Caco-2 (cell line): ENCODE measurements at regions not wholly inside any gene's neighbourhood (a gene's known extent, or its start where the extent isn't known, plus 50 kb on each side); places are given as distances from the start of the nearest gene placed in this dataset.

Experiments
- BruUV-seq: library from RNA; stranded (reverse); fragments of 400-500 nt; replicated peaks from 2 replicates; lab custom pipeline; 2021; lab: Mats Ljungman, UMichigan
- CTCF ChIA-PET: fragments of 300-600 bp; sonication (Branson Sonifier 250); formaldehyde crosslinking; loops from one replicate; lab custom pipeline; 2022; ENCODE audit warnings: antibody characterized with exemption; lab: Charles Lee
- POLR2A ChIA-PET: fragments of 300-600 bp; sonication (Branson Sonifier 250); formaldehyde crosslinking; loops from one replicate; lab custom pipeline; 2022; ENCODE audit warnings: antibody characterized with exemption; lab: Charles Lee
- DNase-seq, 2 experiments: peaks; one replicate each; pipeline versions ENCODE4 v3.0.0 to v3.0.0-alpha.2; 2020 to 2022
- H3K27me3 ChIP-seq: replicated peaks from 2 replicates; pipeline ENCODE4 v1.6.0; 2011; ENCODE audit warnings: low read length; ENCODE audit not compliant: control insufficient read depth, insufficient read depth
- H3K36me3 ChIP-seq: 2 replicates; pipeline ENCODE4 v1.5.1; 2011; ENCODE audit warnings: low read length; ENCODE audit not compliant: control insufficient read depth, insufficient read depth
- H3K4me1 ChIP-seq: fragments of 250-450 bp; sonication (Bioruptor Pico); 2 replicates; pipeline ENCODE4 v1.5.1; 2020; ENCODE audit warnings: mild to moderate bottlenecking
- H3K4me3 ChIP-seq: 2 replicates; pipeline ENCODE4 v1.5.1; 2011; ENCODE audit warnings: low read depth, mild to moderate bottlenecking, control low read depth, low read length
- H3K9me3 ChIP-seq: fragments of 250-450 bp; sonication (Bioruptor Pico); 2 replicates; pipeline ENCODE4 v1.5.1; 2020; ENCODE audit warnings: mild to moderate bottlenecking, moderate library complexity
- H3K27ac Mint-ChIP-seq: one replicate; pipeline ENCODE4 v1.8.0; 2022; ENCODE audit warnings: mixed read lengths; ENCODE audit not compliant: unreplicated experiment
- H3K27me3 Mint-ChIP-seq: one replicate; pipeline ENCODE4 v1.8.0; 2022; ENCODE audit warnings: mixed read lengths; ENCODE audit not compliant: insufficient read depth, unreplicated experiment
- H3K36me3 Mint-ChIP-seq: one replicate; pipeline ENCODE4 v1.8.0; 2022; ENCODE audit warnings: mild to moderate bottlenecking, mixed read lengths; ENCODE audit not compliant: insufficient read depth, unreplicated experiment
- H3K4me1 Mint-ChIP-seq: one replicate; pipeline ENCODE4 v1.8.0; 2022; ENCODE audit warnings: low read depth, mixed read lengths; ENCODE audit not compliant: unreplicated experiment
- H3K4me3 Mint-ChIP-seq: one replicate; pipeline ENCODE4 v1.8.0; 2022; ENCODE audit warnings: mild to moderate bottlenecking, moderate library complexity, mixed read lengths; ENCODE audit not compliant: unreplicated experiment
- H3K9me3 Mint-ChIP-seq: one replicate; pipeline ENCODE4 v1.8.0; 2022; ENCODE audit warnings: mixed read lengths; ENCODE audit not compliant: unreplicated experiment
- intact Hi-C: fragments of 100-400 bp; cut with micrococcal nuclease; formaldehyde crosslinking; loops from one replicate; pipeline ENCODE4 v1.10.0; 2022; ENCODE audit not compliant: unreplicated experiment
- TF ChIP-seq, protein P1 (sequence below), 2 experiments: fragments of 200-600 bp in 1 of 2; IDR thresholded peaks; 1 replicate in 1 of 2; 2 replicates in 1 of 2; pipeline versions ENCODE4 v1.5.1 to v1.8.0; 2011 to 2022; ENCODE audit warnings: antibody characterized with exemption in 1 of 2, control low read depth in 1 of 2, inconsistent platforms in 1 of 2, low read depth in 1 of 2, low read length in 1 of 2, mild to moderate bottlenecking in 1 of 2, moderate library complexity in 1 of 2; ENCODE audit not compliant: insufficient read depth in 1 of 2, severe bottlenecking in 1 of 2, unreplicated experiment in 1 of 2

DNA sequence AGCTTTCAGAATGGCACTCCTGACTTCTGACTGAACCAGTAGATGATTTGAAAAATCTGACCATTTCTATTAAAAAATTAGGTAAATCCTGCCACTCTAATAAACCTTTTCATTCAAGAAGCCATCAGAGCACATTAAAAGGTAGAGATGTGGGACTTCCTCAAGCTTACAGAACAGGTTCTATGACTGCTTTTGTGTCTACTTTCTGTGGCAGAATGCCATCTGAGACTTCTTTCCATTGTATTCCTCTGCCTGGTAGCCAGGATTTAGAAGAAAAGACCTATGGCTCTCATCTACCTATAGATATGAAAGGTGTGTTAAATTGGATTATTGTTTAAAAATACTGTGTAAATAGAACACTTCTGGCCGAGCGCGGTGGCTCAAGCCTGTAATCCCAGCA, 99.9 kb upstream of the NABP1 start:
- CTCF ChIA-PET = no interaction called here
- POLR2A ChIA-PET = no interaction called here

DNA sequence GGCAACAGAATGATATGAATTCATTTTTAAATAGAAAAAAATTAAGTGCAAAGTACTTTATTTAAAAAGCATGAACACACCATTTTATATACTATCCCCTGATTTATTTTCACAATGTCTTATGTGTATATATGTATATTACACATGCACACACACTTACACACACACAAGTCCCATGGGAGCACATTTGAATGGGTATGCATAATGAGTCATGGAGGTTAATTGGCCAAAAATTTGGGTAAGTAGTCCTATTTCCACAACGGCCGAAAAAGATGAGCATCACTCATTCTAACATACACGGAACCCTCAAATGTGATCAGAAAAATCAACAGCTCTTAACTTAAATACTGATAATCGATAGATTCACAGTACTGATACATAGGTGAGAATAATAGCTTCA, 97.4 kb upstream of the NABP1 start:
- ChIA-PET CTCF (interaction anchor here (1.1 kb wide), 1 partner anchor 10 kb away, joined by 3 read pairs; no protein-coding TSS in a partner anchor), POLR2A (no interaction called here)
- H3K4me3 Mint-ChIP-seq = no peak overlapping the region
- Histone ChIP-seq H3K4me1 (peaks cover 40% of the 10 kb centered on the region), H3K27me3 (no peaks in the 10 kb centered on the region), H3K36me3 (no peaks in the 10 kb centered on the region), H3K4me3 (no peak overlapping the region), H3K9me3 (no peaks in the 10 kb centered on the region)
- intact Hi-C loops = no loop called here
- peaks cover 17% of the 10 kb centered on the region for H3K9me3 Mint-ChIP-seq
- peaks cover 8% of the 10 kb centered on the region for H3K36me3 Mint-ChIP-seq
- TF ChIP-seq, protein P1, sequence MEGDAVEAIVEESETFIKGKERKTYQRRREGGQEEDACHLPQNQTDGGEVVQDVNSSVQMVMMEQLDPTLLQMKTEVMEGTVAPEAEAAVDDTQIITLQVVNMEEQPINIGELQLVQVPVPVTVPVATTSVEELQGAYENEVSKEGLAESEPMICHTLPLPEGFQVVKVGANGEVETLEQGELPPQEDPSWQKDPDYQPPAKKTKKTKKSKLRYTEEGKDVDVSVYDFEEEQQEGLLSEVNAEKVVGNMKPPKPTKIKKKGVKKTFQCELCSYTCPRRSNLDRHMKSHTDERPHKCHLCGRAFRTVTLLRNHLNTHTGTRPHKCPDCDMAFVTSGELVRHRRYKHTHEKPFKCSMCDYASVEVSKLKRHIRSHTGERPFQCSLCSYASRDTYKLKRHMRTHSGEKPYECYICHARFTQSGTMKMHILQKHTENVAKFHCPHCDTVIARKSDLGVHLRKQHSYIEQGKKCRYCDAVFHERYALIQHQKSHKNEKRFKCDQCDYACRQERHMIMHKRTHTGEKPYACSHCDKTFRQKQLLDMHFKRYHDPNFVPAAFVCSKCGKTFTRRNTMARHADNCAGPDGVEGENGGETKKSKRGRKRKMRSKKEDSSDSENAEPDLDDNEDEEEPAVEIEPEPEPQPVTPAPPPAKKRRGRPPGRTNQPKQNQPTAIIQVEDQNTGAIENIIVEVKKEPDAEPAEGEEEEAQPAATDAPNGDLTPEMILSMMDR (IDR thresholded peaks at IDR 0.05; ENCODE audit: insufficient read depth in 1 of 2, low read depth in 1 of 2, low read length in 1 of 2, severe bottlenecking in 1 of 2, unreplicated experiment in 1 of 2) = no peak
- H3K27ac Mint-ChIP-seq = no peak overlapping the region
- no peaks in the 10 kb centered on the region for H3K27me3 Mint-ChIP-seq
- BruUV-seq = no TSS peak
- no peak for DNase-seq
- peaks cover 23% of the 10 kb centered on the region for H3K4me1 Mint-ChIP-seq

More for the DNA sequence above, 99.9 kb upstream of the NABP1 start:
- H3K36me3 ChIP-seq = no peaks in the 10 kb centered on the region
- peaks cover 55% of the 10 kb centered on the region for H3K4me1 ChIP-seq
- no peaks in the 10 kb centered on the region for H3K27me3 ChIP-seq
- Mint-ChIP-seq H3K27me3 (no peaks in the 10 kb centered on the region), H3K4me3 (no peak overlapping the region), H3K4me1 (peaks cover 37% of the 10 kb centered on the region), H3K36me3 (peaks cover 15% of the 10 kb centered on the region), H3K9me3 (peaks cover 8% of the 10 kb centered on the region), H3K27ac (no peak overlapping the region)
- intact Hi-C loops = no loop called here
- DNase-seq = no peak
- no peaks in the 10 kb centered on the region for H3K9me3 ChIP-seq
- TF ChIP-seq, protein P1 (IDR thresholded peaks at IDR 0.05; ENCODE audit: insufficient read depth in 1 of 2, low read depth in 1 of 2, low read length in 1 of 2, severe bottlenecking in 1 of 2, unreplicated experiment in 1 of 2) = no peak
- no TSS peak for BruUV-seq
- H3K4me3 ChIP-seq = no peak overlapping the region

DNA sequence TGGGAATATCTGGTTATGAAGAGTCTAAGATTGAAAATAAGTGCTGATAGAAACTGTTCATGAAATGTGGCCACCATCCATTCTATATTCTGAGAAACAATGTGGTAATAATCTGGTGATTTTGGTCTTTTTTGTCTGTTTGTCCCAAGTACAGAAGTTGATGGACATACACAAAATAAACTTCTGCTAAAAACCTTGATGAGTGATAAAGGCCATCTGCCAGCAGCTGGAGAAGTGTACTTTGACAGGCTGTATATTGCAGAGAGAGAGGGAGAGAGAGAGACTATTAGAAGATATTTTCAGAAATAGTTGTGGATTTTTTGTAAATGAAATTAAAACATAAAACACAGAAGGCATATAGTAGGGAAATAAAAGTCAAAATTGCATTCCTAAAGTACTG, 96.9 kb upstream of the NABP1 start:
- Histone ChIP-seq H3K27me3 (no peaks in the 10 kb centered on the region), H3K9me3 (no peaks in the 10 kb centered on the region), H3K4me1 (peaks cover 44% of the 10 kb centered on the region), H3K4me3 (no peak overlapping the region), H3K36me3 (no peaks in the 10 kb centered on the region)
- BruUV-seq = no TSS peak
- TF ChIP-seq, protein P1 (IDR thresholded peaks at IDR 0.05; ENCODE audit: insufficient read depth in 1 of 2, low read depth in 1 of 2, low read length in 1 of 2, severe bottlenecking in 1 of 2, unreplicated experiment in 1 of 2) = no peak
- peaks cover 8% of the 10 kb centered on the region for H3K36me3 Mint-ChIP-seq
- H3K27ac Mint-ChIP-seq = no peak overlapping the region
- DNase-seq = no peak
- CTCF ChIA-PET = interaction anchor here (1.1 kb wide), 1 partner anchor 10 kb away, joined by 3 read pairs; no protein-coding TSS in a partner anchor
- POLR2A ChIA-PET = interaction anchor here (2.7 kb wide), 1 partner anchor 97 kb away, joined by 23 read pairs; the partner anchor contains the start of gene NABP1
- H3K4me3 Mint-ChIP-seq = no peak overlapping the region
- peaks cover 23% of the 10 kb centered on the region for H3K4me1 Mint-ChIP-seq
- H3K27me3 Mint-ChIP-seq = no peaks in the 10 kb centered on the region
- intact Hi-C loops = no loop called here
- peaks cover 17% of the 10 kb centered on the region for H3K9me3 Mint-ChIP-seq
